ENCODE measurements at regions not wholly inside any gene's neighbourhood (a gene's known extent, or its start where the extent isn't known, plus 50 kb on each side); places are given as distances from the start of the nearest gene placed in this dataset.

DNA sequence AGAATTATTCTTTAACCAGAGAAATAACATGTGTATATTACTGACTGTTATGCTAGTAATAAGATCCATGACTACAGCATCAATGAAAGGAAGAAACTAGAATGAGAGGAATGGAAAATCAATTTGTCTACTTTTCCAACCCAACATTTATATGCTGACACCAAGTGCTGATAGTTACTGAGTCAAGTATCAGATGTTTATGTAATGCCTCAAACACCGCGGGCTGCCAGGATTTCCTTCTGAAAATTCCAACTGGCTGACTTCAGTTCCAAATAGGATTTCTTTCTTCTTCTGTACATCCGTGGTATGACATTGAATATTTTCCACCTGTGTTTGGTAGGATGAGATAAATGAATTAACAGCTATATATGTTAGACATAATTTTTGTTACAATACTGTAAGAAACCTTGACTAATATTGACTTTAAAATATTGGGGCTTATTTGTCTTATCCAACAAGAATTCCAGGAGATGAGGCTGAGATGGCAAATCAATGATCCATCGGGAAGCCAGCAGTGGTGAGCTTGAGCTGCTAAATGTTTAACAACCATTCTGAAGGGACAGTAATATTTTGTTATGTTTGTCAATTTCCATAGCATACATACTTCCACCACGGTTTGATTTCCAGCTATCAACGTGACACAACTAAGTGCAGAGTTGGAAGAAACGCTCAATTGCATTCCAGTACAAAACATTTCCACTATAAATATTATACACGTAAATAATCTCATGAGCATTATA is 435.2 kb upstream of the AUTS2 start:
- Mint-ChIP-seq H3K4me3 (no peak overlapping the region), H3K27me3 (ENCODE audit: low read depth in 2 of 2) (no peaks in the 10 kb centered on the region)
- ATAC-seq, result no peak

DNA sequence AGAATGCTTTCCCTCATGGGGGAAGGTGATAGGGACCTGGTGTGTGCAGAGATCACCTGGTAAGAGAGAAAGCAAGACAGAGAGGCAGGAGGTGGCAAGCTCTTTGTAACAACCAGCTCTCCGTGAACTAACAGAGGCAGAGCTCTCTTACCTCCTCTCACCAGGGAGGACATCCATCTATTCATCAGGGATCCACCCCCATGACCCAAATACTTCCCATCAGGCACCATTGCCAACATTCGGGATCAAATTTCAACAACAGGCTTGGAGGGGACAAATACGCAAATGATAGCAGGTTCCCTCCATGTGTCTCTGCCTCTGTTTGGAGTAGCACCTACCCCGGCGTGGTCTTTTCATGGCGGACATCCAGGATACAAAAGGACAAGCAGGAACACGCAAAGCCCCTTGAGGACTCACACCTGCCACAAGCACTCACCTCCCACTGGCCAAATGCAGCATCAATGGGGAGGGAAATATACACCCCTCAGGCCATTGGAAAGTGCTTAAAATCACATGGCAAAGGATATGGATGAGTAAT is 431.2 kb upstream of the AUTS2 start:
- H3K4me1 Mint-ChIP-seq, result no peaks in the 10 kb centered on the region

More for the DNA sequence above, 435.2 kb upstream of the AUTS2 start:
- no peaks in the 10 kb centered on the region for H3K36me3 Mint-ChIP-seq
- H3K36me3 ChIP-seq (ENCODE audit: control insufficient read depth, insufficient read depth, low read length), result no peaks in the 10 kb centered on the region
- 90% methylated on average over 6 of the region's 8 CpGs for WGBS (ENCODE audit: insufficient coverage)
- no peak overlapping the region for H3K4me3 ChIP-seq (ENCODE audit: low read length)
- no peak overlapping the region for H3K27ac Mint-ChIP-seq
- no peaks in the 10 kb centered on the region for H3K4me1 Mint-ChIP-seq
- TF ChIP-seq, protein P1, sequence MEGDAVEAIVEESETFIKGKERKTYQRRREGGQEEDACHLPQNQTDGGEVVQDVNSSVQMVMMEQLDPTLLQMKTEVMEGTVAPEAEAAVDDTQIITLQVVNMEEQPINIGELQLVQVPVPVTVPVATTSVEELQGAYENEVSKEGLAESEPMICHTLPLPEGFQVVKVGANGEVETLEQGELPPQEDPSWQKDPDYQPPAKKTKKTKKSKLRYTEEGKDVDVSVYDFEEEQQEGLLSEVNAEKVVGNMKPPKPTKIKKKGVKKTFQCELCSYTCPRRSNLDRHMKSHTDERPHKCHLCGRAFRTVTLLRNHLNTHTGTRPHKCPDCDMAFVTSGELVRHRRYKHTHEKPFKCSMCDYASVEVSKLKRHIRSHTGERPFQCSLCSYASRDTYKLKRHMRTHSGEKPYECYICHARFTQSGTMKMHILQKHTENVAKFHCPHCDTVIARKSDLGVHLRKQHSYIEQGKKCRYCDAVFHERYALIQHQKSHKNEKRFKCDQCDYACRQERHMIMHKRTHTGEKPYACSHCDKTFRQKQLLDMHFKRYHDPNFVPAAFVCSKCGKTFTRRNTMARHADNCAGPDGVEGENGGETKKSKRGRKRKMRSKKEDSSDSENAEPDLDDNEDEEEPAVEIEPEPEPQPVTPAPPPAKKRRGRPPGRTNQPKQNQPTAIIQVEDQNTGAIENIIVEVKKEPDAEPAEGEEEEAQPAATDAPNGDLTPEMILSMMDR (IDR thresholded peaks at IDR 0.05), result no peak
- H3K27ac ChIP-seq (ENCODE audit: low read length), result no peak overlapping the region
- intact Hi-C loops (cut with micrococcal nuclease), result no loop called here
- H3K4me1 ChIP-seq (ENCODE audit: control insufficient read depth, insufficient read depth, low read length), result no peaks in the 10 kb centered on the region
- no peaks in the 10 kb centered on the region for H3K9me3 ChIP-seq (ENCODE audit: control insufficient read depth, insufficient read depth, low read length)
- no peaks in the 10 kb centered on the region for H3K27me3 ChIP-seq (ENCODE audit: control insufficient read depth, insufficient read depth, low read length)
- no peak for DNase-seq
- peaks cover 0 to 6% of the 10 kb centered on the region in 2 donors for H3K9me3 Mint-ChIP-seq

DNA sequence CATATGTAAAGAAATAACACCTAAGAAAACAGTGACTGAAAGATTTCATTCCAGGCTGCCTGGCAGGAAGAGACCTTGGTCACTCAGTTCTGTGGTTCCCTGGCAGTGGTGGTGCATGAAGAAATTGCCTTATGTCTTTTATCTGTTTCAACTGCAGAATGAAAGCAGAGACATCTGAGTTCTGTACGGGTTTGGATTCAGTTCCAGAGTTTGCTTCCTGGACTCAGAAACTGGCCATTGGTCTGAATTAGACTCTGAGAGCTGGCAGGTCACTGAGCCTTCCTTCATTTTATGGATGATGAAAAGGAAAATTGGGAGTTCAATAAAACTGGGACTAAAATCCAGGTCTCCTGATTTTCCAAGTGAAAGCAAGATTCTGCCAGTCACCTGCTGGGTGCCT is 428.9 kb upstream of the AUTS2 start:
- Histone ChIP-seq H3K27ac (ENCODE audit: low read length) (no peak overlapping the region), H3K4me1 (ENCODE audit: control insufficient read depth, insufficient read depth, low read length) (no peaks in the 10 kb centered on the region), H3K36me3 (ENCODE audit: control insufficient read depth, insufficient read depth, low read length) (no peaks in the 10 kb centered on the region), H3K27me3 (ENCODE audit: control insufficient read depth, insufficient read depth, low read length) (no peaks in the 10 kb centered on the region), H3K9me3 (ENCODE audit: control insufficient read depth, insufficient read depth, low read length) (no peaks in the 10 kb centered on the region), H3K4me3 (ENCODE audit: low read length) (no peak overlapping the region)
- ATAC-seq, result no peak
- intact Hi-C loops (cut with micrococcal nuclease), result no loop called here
- H3K27ac Mint-ChIP-seq, result no peak overlapping the region
- peaks cover 0 to 5% of the 10 kb centered on the region in 2 donors for H3K9me3 Mint-ChIP-seq
- TF ChIP-seq, protein P1 (IDR thresholded peaks at IDR 0.05), result no peak
- DNase-seq, result no peak
- H3K27me3 Mint-ChIP-seq (ENCODE audit: low read depth in 2 of 2), result no peaks in the 10 kb centered on the region
- H3K36me3 Mint-ChIP-seq, result no peaks in the 10 kb centered on the region
- no peaks in the 10 kb centered on the region for H3K4me1 Mint-ChIP-seq
- 87% methylated on average over 1 of the region's 1 CpG for WGBS (ENCODE audit: insufficient coverage)
- no peak overlapping the region for H3K4me3 Mint-ChIP-seq

More for the DNA sequence above, 431.2 kb upstream of the AUTS2 start:
- intact Hi-C loops (cut with micrococcal nuclease), result no loop called here
- WGBS (ENCODE audit: insufficient coverage), result 95% methylated on average over 7 of the region's 7 CpGs
- Histone ChIP-seq H3K9me3 (ENCODE audit: control insufficient read depth, insufficient read depth, low read length) (no peaks in the 10 kb centered on the region), H3K27ac (ENCODE audit: low read length) (no peak overlapping the region), H3K4me1 (ENCODE audit: control insufficient read depth, insufficient read depth, low read length) (no peaks in the 10 kb centered on the region), H3K36me3 (ENCODE audit: control insufficient read depth, insufficient read depth, low read length) (no peaks in the 10 kb centered on the region), H3K27me3 (ENCODE audit: control insufficient read depth, insufficient read depth, low read length) (no peaks in the 10 kb centered on the region), H3K4me3 (ENCODE audit: low read length) (no peak overlapping the region)
- Mint-ChIP-seq H3K27ac (no peak overlapping the region), H3K9me3 (peaks cover 0 to 2% of the 10 kb centered on the region in 2 donors), H3K27me3 (ENCODE audit: low read depth in 2 of 2) (no peaks in the 10 kb centered on the region), H3K4me3 (no peak overlapping the region), H3K36me3 (no peaks in the 10 kb centered on the region)
- TF ChIP-seq, protein P1 (IDR thresholded peaks at IDR 0.05), result no peak
- ATAC-seq (no peak), DNase-seq (no peak)

Data from natural killer cell (primary cell).